ENCODE measurements at regions not wholly inside any gene's neighbourhood (a gene's known extent, or its start where the extent isn't known, plus 50 kb on each side); places are given as distances from the start of the nearest gene placed in this dataset.

DNA sequence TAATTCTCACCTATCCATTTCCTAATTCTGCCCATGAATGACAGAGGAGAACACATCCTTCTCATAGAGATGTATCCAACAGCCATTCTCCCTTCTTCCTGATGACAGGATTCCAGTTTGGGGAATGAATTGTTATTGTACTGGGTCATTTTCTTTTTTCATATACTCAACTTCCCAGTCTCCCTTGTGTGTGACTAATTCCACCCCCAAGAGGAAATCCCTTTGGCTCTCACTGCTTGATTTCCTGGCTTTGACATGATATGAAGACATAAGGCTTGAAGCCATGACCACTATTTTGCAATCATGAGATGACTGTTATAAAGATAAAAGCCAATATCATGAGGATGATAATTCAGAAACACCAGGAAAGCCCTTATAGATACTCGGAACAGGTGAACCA lies 384.7 kb upstream of the ACVR2A start:
- no peak for TF ChIP-seq CEBPB (IDR thresholded peaks at IDR 0.05; ENCODE audit: low read depth)
- no peak for TF ChIP-seq POLR2A (IDR thresholded peaks at IDR 0.05; ENCODE audit: borderline replicate concordance, extremely low read depth, insufficient read depth, insufficient read length)
- TF ChIP-seq, protein P1, sequence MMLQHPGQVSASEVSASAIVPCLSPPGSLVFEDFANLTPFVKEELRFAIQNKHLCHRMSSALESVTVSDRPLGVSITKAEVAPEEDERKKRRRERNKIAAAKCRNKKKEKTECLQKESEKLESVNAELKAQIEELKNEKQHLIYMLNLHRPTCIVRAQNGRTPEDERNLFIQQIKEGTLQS (IDR thresholded peaks at IDR 0.05), result no peak
- TF ChIP-seq, protein P2, sequence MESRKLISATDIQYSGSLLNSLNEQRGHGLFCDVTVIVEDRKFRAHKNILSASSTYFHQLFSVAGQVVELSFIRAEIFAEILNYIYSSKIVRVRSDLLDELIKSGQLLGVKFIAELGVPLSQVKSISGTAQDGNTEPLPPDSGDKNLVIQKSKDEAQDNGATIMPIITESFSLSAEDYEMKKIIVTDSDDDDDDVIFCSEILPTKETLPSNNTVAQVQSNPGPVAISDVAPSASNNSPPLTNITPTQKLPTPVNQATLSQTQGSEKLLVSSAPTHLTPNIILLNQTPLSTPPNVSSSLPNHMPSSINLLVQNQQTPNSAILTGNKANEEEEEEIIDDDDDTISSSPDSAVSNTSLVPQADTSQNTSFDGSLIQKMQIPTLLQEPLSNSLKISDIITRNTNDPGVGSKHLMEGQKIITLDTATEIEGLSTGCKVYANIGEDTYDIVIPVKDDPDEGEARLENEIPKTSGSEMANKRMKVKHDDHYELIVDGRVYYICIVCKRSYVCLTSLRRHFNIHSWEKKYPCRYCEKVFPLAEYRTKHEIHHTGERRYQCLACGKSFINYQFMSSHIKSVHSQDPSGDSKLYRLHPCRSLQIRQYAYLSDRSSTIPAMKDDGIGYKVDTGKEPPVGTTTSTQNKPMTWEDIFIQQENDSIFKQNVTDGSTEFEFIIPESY (IDR thresholded peaks at IDR 0.05; ENCODE audit: extremely low read depth, insufficient replicate concordance, low read length), result no peak
- TF ChIP-seq, protein P3, sequence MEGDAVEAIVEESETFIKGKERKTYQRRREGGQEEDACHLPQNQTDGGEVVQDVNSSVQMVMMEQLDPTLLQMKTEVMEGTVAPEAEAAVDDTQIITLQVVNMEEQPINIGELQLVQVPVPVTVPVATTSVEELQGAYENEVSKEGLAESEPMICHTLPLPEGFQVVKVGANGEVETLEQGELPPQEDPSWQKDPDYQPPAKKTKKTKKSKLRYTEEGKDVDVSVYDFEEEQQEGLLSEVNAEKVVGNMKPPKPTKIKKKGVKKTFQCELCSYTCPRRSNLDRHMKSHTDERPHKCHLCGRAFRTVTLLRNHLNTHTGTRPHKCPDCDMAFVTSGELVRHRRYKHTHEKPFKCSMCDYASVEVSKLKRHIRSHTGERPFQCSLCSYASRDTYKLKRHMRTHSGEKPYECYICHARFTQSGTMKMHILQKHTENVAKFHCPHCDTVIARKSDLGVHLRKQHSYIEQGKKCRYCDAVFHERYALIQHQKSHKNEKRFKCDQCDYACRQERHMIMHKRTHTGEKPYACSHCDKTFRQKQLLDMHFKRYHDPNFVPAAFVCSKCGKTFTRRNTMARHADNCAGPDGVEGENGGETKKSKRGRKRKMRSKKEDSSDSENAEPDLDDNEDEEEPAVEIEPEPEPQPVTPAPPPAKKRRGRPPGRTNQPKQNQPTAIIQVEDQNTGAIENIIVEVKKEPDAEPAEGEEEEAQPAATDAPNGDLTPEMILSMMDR (IDR thresholded peaks at IDR 0.05 in 2 of 3, conservative IDR thresholded peaks at IDR 0.05 in 1 of 3; ENCODE audit: borderline replicate concordance in 1 of 3, insufficient read depth in 1 of 3, low read depth in 2 of 3, low read length in 2 of 3), result no peak
- no peak for TF ChIP-seq ZNF274 (IDR thresholded peaks at IDR 0.05; ENCODE audit: low read depth, low read length)
- TF ChIP-seq EZH2 (IDR thresholded peaks at IDR 0.05), result no peak
- no peak for TF ChIP-seq FOSL1 (IDR thresholded peaks at IDR 0.05; ENCODE audit: low read depth)
- TF ChIP-seq ZFX (IDR thresholded peaks at IDR 0.05), result no peak
- TF ChIP-seq, protein P4, sequence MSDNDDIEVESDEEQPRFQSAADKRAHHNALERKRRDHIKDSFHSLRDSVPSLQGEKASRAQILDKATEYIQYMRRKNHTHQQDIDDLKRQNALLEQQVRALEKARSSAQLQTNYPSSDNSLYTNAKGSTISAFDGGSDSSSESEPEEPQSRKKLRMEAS (IDR thresholded peaks at IDR 0.05), result no peak
- TF ChIP-seq YY1 (IDR thresholded peaks at IDR 0.05; ENCODE audit: extremely low read depth, insufficient replicate concordance, low read depth, low read length), result no peak
